Activated CD8-positive, alpha-beta T cell treated with anti-CD3 and anti-CD28 coated beads for 36 hours (primary cell): ENCODE measurements at regions not wholly inside any gene's neighbourhood (a gene's known extent, or its start where the extent isn't known, plus 50 kb on each side); places are given as distances from the start of the nearest gene placed in this dataset.

Experiments used
- ATAC-seq: fragments of 200-7000 bp; cut with Tn5 transposase; one replicate; pipeline ENCODE4 v1.10.0; 2021; ENCODE audit warnings: mild to moderate bottlenecking, moderate library complexity
- CTCF ChIA-PET: fragments of 350-600 bp; sonication (Branson Sonifier 250); formaldehyde crosslinking; loops from one replicate; lab custom pipeline; 2021; ENCODE audit warnings: antibody characterized with exemption; lab: Charles Lee
- POLR2A ChIA-PET: fragments of 350-600 bp; sonication (Branson Sonifier 250); formaldehyde crosslinking; loops from one replicate; lab custom pipeline; 2021; ENCODE audit warnings: antibody characterized with exemption; lab: Charles Lee
- DNase-seq: peaks from one replicate; pipeline ENCODE4 v3.0.0-alpha.2; 2020
- H3K27ac Mint-ChIP-seq: one replicate; pipeline ENCODE4 v1.8.0; 2021; ENCODE audit warnings: mild to moderate bottlenecking, mixed read lengths
- H3K27me3 Mint-ChIP-seq: one replicate; pipeline ENCODE4 v1.8.0; 2021; ENCODE audit warnings: mixed read lengths
- H3K36me3 Mint-ChIP-seq: one replicate; pipeline ENCODE4 v1.8.0; 2021; ENCODE audit warnings: low read depth, mixed read lengths
- H3K4me1 Mint-ChIP-seq: one replicate; pipeline ENCODE4 v1.8.0; 2021; ENCODE audit warnings: low read depth, mixed read lengths
- H3K4me3 Mint-ChIP-seq: one replicate; pipeline ENCODE4 v1.8.0; 2021; ENCODE audit warnings: mild to moderate bottlenecking, moderate library complexity, mixed read lengths
- H3K9me3 Mint-ChIP-seq: one replicate; pipeline ENCODE4 v1.8.0; 2021; ENCODE audit warnings: mixed read lengths
- intact Hi-C: fragments of 100-400 bp; cut with micrococcal nuclease; formaldehyde crosslinking; loops from one replicate; pipeline ENCODE4 v1.10.0; 2022
- TF ChIP-seq, protein P1 (sequence below): fragments of 200-600 bp; IDR thresholded peaks from one replicate; pipeline ENCODE4 v1.8.0; 2022; ENCODE audit warnings: antibody characterized with exemption, mild to moderate bottlenecking

DNA sequence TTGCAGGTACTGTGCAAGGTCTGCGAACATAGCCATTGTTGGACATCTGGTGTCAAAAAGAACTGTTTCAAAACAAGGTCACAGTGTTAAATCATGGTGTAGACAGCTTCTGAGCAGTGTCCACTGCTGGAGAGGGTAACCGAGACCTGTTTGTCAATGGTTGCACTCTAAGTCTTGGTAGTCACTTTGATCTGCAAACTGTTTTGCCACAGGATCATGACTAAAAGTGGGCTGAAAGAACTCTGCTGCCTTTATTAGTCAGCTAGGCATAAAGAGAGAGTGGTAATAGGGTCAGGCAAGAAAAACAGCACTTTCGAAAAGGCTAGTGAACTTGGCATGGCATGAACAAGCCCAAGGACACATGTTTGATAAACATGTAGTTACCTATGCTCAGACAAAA lies 552.3 kb upstream of the CITED2 start:
- intact Hi-C loops, result loop anchor here (5.0 kb wide), 1 partner anchor 554 kb away; the partner anchor contains the start of gene CITED2
- no peaks in the 10 kb centered on the region for H3K4me1 Mint-ChIP-seq
- no peak overlapping the region for H3K4me3 Mint-ChIP-seq
- no peak for DNase-seq
- ATAC-seq, result no peak
- TF ChIP-seq, protein P1, sequence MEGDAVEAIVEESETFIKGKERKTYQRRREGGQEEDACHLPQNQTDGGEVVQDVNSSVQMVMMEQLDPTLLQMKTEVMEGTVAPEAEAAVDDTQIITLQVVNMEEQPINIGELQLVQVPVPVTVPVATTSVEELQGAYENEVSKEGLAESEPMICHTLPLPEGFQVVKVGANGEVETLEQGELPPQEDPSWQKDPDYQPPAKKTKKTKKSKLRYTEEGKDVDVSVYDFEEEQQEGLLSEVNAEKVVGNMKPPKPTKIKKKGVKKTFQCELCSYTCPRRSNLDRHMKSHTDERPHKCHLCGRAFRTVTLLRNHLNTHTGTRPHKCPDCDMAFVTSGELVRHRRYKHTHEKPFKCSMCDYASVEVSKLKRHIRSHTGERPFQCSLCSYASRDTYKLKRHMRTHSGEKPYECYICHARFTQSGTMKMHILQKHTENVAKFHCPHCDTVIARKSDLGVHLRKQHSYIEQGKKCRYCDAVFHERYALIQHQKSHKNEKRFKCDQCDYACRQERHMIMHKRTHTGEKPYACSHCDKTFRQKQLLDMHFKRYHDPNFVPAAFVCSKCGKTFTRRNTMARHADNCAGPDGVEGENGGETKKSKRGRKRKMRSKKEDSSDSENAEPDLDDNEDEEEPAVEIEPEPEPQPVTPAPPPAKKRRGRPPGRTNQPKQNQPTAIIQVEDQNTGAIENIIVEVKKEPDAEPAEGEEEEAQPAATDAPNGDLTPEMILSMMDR, result no peak
- POLR2A ChIA-PET, result no interaction called here
- no peak overlapping the region for H3K27ac Mint-ChIP-seq
- H3K27me3 Mint-ChIP-seq, result peaks cover 11% of the 10 kb centered on the region
- H3K36me3 Mint-ChIP-seq, result no peaks in the 10 kb centered on the region
- CTCF ChIA-PET, result interaction anchor here (1.6 kb wide), 1 partner anchor 553 kb away, joined by 3 read pairs; no protein-coding TSS in a partner anchor
- no peaks in the 10 kb centered on the region for H3K9me3 Mint-ChIP-seq

GRCh38 chr6:139925894-139926641 lies 551.6 kb upstream of the CITED2 start:
- no peaks in the 10 kb centered on the region for H3K36me3 Mint-ChIP-seq
- intact Hi-C loops, result loop anchor here (5.0 kb wide), 1 partner anchor 554 kb away; the partner anchor contains the start of gene CITED2
- no peak for DNase-seq
- ATAC-seq, result no peak
- H3K27ac Mint-ChIP-seq, result no peak overlapping the region
- no peaks in the 10 kb centered on the region for H3K4me1 Mint-ChIP-seq
- peaks cover 13% of the 10 kb centered on the region for H3K27me3 Mint-ChIP-seq
- H3K4me3 Mint-ChIP-seq, result no peak overlapping the region
- ChIA-PET POLR2A (no interaction called here), CTCF (interaction anchor here (1.6 kb wide), 1 partner anchor 552 kb away, joined by 3 read pairs; no protein-coding TSS in a partner anchor)
- TF ChIP-seq, protein P1, result no peak
- no peaks in the 10 kb centered on the region for H3K9me3 Mint-ChIP-seq

- Mint-ChIP-seq H3K27ac (no peak overlapping the region), H3K4me1 (peaks cover 4% of the 10 kb centered on the region), H3K27me3 (peaks cover 24% of the 10 kb centered on the region), H3K36me3 (no peaks in the 10 kb centered on the region), H3K9me3 (no peaks in the 10 kb centered on the region), H3K4me3 (no peak overlapping the region)
- TF ChIP-seq, protein P1, result no peak
- DNase-seq, result no peak
- ChIA-PET POLR2A (no interaction called here), CTCF (no interaction called here)
- intact Hi-C loops, result no loop called here
- no peak for ATAC-seq
Observed at GRCh38 chr6:139923964-139924475, 549.6 kb upstream of the CITED2 start.

GRCh38 chr6:139922236-139922635 lies 547.8 kb upstream of the CITED2 start:
- ATAC-seq (no peak), DNase-seq (no peak)
- H3K27me3 Mint-ChIP-seq, result peaks cover 23% of the 10 kb centered on the region
- no peaks in the 10 kb centered on the region for H3K36me3 Mint-ChIP-seq
- ChIA-PET POLR2A (no interaction called here), CTCF (interaction anchor here (0.8 to 1.1 kb wide), 2 partner anchors 11 to 40 kb away, joined by 3 to 7 read pairs; no protein-coding TSS in a partner anchor)
- H3K9me3 Mint-ChIP-seq, result no peaks in the 10 kb centered on the region
- no peak overlapping the region for H3K27ac Mint-ChIP-seq
- no peak overlapping the region for H3K4me3 Mint-ChIP-seq
- intact Hi-C loops, result no loop called here
- TF ChIP-seq, protein P1, result no peak
- H3K4me1 Mint-ChIP-seq, result peaks cover 4% of the 10 kb centered on the region

DNA sequence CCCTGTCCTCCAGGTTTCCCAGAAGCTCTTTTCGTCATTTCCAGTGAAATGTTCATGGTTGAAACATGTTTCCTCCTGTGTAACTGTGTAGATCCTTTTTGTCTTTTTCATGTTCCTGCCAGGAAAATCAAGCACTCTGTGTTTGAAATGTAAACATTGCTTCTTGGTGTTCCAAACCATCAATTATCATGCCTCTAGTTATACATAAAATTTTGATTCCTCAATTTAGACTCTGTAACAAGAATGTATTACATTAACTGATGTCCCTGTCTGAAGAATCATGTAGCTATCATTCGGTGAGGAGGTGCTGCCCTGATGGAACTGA lies 546.3 kb upstream of the CITED2 start:
- no peak for DNase-seq
- Mint-ChIP-seq H3K27ac (no peak overlapping the region), H3K4me3 (no peak overlapping the region), H3K9me3 (no peaks in the 10 kb centered on the region), H3K36me3 (no peaks in the 10 kb centered on the region), H3K4me1 (peaks cover 4% of the 10 kb centered on the region), H3K27me3 (peaks cover 22% of the 10 kb centered on the region)
- TF ChIP-seq, protein P1, result no peak
- ATAC-seq, result no peak
- intact Hi-C loops, result no loop called here
- POLR2A ChIA-PET, result no interaction called here
- CTCF ChIA-PET, result interaction anchor here (1.3 kb wide), 1 partner anchor 551 kb away, joined by 3 read pairs; no protein-coding TSS in a partner anchor
